Epithelial cell of prostate (primary cell): ENCODE measurements at regions not wholly inside any gene's neighbourhood (a gene's known extent, or its start where the extent isn't known, plus 50 kb on each side); places are given as distances from the start of the nearest gene placed in this dataset.
"Not testable (repeated sequence)": the region's sequence is repeated elsewhere in the genome, so short reads cannot be mapped to it uniquely, and the experiment has no call there.

Source experiments
- DNase-seq: peaks from one replicate; pipeline ENCODE4 v3.0.0-alpha.2; 2011; ENCODE audit warnings: low read depth, low spot score
- H3K27ac ChIP-seq: fragments of 450-650 bp; 2 replicates; pipeline ENCODE4 v1.5.1; 2017; ENCODE audit warnings: mild to moderate bottlenecking

DNA sequence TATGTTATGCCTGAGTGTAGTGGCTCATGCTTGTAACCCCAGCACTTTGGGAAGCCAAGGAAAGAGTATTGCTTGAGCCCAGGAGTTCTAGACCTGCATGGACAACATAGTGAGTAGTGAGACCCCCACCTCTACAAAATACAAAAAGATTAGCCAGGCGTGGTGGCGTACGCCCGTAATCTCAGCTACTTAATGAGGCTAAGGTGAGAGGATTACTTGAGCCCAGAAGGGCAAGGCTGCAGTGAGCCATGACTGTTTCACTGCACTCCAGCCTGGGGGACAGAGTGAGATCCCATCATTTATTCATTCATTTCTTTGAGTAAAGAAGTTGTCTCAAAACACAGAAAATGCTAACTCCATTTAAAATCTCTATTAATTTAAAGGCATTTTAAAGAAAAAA lies 1061.6 kb downstream of the JRKL start:
- no peak for DNase-seq
- no peak overlapping the region for H3K27ac ChIP-seq

- no peak for DNase-seq
- H3K27ac ChIP-seq, result no peak overlapping the region
Measured at GRCh38 chr11:97454988-97455387, 1065.2 kb downstream of the JRKL start.

DNA sequence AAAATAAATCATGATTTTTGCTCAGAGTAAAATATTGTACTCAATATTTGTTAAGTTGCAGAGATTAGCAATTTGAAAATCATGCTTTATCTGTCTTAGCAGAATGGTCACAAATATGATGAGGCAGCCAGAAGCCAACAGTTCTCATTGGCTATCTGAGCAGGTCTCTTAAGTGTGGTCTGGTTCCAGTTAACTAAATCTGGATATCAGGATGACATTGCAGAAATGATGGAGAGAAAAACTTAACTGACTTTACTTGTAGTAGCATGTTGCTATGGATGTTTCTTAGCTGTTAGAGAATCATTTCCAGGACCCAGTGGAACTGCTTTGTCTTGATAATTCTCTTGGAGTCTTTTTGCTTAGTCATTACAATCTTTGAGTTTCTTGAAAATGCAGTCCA lies 1070.3 kb downstream of the JRKL start:
- DNase-seq, result no peak
- no peak overlapping the region for H3K27ac ChIP-seq

- DNase-seq, result no peak
Measured at GRCh38 chr11:97461044-97461880, 1071.4 kb downstream of the JRKL start.

GRCh38 chr11:97461934-97462333 lies 1072.1 kb downstream of the JRKL start:
- no peak overlapping the region for H3K27ac ChIP-seq
- no peak for DNase-seq

More at GRCh38 chr11:97461044-97461880, 1071.4 kb downstream of the JRKL start:
- H3K27ac ChIP-seq, result no peak overlapping the region

DNA sequence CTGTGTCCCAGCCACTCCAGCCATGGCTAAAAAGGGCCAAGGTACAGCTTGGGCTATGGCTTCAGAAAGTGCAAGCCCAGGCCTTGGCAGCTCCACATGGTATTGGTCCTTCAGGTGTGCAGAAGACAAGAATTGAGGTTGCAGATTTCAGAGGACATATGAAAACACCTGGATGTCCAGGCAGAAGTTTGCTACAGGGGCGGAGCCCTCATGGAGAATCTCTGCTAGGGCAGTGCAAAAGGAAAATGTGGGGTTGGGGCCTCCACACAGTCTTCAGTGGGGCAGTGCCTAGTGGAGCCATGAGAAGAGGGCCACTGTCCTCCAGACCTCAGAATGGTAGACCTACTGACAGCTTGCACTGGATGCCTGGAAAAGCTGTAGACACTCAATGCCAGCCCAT lies 1074.1 kb downstream of the JRKL start:
- DNase-seq, result no peak
- H3K27ac ChIP-seq, result no peak overlapping the region

DNA sequence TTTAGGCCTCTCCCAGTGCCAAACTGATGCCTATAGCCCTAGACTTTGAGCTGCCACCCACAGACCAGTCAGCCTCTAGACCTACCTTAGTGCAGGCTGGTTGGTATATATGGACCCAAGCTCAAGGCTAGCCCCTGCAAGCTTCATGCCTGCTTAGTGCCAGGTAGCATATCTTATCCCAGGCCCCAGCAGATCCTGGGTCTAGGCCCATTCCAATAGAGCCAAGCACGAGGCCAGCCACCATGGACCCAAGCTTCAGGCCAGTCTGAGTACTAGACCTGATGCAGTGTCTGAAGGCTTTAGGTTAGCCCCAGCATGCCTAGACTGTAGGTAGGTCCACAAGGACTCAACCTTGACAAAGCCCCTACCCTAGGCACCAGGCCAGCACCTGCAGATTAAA lies 1081.7 kb downstream of the JRKL start:
- H3K27ac ChIP-seq, result no peak overlapping the region
- no peak for DNase-seq

- DNase-seq, result no peak
- H3K27ac ChIP-seq, result no peak overlapping the region
Measured at GRCh38 chr11:97487387-97487786, 1097.6 kb downstream of the JRKL start.

DNA sequence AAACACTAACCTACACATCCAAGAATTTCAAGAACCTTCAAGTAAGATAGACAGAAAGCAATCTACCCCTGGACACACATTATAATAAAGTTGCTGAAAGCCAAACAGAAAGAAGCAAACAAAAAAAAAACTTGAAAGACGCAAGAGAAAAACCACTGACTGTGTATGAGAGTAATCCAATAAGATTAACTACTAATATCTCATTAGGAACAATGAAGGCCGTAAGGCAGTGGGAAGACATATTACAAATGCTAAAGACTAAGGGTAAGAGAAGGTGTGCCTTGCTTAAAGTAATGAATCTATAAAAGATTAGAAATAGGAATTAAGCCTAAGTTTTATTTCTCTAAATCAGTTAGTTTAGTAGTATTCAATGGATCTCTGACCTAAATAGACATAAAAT lies 1109.1 kb downstream of the JRKL start:
- DNase-seq, result no peak

DNA sequence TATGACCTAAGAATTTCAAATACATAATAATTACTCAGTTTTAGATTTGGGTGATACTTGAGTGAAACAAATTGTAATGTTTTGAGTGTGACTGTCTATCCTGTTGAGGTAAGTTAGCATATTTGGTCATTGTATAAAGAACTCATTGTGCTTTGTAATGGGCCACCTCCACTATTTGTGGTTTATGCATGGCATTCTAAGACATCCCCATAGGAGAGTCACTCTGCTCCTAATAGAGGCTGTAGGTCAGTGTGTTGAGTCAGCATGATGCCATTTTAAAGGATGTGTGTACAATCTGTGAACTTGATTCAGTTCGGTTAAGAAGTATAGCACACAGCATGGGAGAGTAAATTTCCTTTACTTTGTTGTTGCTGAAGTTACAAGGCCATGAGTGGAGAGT lies 1112.4 kb downstream of the JRKL start:
- H3K27ac ChIP-seq, result no peak overlapping the region
- DNase-seq, result no peak

More for the DNA sequence above, 1109.1 kb downstream of the JRKL start:
- no peak overlapping the region for H3K27ac ChIP-seq

GRCh38 chr11:97506076-97506759 lies 1116.4 kb downstream of the JRKL start:
- no peak overlapping the region for H3K27ac ChIP-seq
- DNase-seq, result no peak

- DNase-seq, result no peak
- H3K27ac ChIP-seq, result no peak overlapping the region
Measured at GRCh38 chr11:97514446-97514845, 1124.6 kb downstream of the JRKL start.

DNA sequence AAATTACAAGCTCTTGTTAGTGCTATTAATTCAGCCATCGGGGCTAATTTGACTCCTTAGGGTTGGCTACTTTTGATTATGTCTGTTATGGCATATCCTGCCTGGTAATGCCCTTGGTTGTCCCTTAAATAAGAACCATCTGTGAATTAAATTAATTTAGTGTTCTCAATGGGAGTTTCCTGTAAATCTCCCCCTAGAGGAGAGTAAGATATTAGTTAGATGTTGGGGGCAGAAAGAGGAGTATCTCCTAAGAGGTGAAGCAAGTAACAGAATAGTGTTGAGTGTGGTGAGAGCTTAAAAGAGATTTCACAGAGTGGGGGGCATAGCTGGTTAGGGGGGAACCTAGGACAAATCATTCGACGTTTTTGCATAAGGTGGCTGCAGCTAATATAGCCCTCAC lies 1126.9 kb downstream of the JRKL start:
- no peak overlapping the region for H3K27ac ChIP-seq
- DNase-seq, result no peak

- no peak overlapping the region for H3K27ac ChIP-seq
- DNase-seq, result no peak
Measured at GRCh38 chr11:97525273-97525672, 1135.5 kb downstream of the JRKL start.

DNA sequence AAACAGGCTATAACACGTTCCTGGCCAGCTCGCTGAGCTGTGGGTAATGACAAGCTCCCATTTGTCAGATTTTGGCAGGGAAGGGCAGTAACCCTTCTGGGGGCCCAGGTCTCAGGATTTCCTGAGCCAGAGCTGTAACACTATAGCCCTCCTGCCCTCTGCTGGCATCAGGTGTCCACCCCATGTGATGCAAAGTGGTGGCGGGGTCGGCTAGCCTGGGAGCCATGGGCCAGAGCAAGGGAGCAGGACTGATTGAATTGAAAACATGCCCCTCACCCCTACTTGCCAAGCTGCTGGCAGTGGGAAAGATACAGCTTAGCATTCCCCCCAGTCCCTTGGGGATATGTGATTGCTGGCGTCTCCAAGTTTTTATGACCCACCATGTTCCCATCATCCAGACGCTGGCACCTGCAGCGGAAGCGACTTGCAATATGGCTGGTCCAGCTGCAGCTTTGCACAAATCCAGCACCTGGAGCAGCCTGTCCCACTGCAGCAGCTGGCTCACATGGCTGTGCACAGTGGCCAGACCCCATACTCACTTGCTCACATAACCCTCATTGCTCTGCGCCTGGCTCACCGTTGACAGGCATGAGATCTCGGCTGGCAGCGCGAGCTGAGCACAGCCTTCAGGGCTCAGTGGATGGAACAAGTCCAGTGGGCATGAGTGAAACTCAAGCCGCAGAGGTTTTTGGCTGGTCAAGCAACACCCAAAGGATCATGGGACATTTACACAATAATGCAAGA lies 1147.8 kb downstream of the JRKL start:
- no peak for DNase-seq
- no peak overlapping the region for H3K27ac ChIP-seq

DNA sequence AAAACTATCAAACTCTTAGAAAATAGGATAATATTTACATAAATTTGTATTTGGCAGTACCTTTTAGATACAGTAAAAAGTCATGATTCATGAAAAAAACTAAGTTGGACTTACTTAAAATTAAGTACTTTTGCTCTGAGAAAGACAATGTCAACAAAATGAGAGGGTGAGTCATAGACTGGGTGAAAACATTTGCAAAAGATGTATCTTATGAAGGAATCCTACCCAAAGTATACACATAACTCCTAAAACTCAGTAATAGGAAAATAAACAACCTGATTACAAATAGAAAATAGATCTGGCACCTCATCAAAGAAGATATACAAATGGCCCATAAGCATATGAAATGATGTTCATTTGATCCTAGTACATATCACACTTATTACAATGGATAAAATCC lies 1154.6 kb downstream of the JRKL start:
- no peak for DNase-seq
- H3K27ac ChIP-seq, result no peak overlapping the region

- no peak overlapping the region for H3K27ac ChIP-seq
Measured at GRCh38 chr11:97548280-97548679, 1158.5 kb downstream of the JRKL start.

GRCh38 chr11:97557399-97557798 lies 1167.6 kb downstream of the JRKL start:
- DNase-seq, result no peak
- H3K27ac ChIP-seq, result no peak overlapping the region

More at GRCh38 chr11:97548280-97548679, 1158.5 kb downstream of the JRKL start:
- DNase-seq, result no peak

GRCh38 chr11:97567801-97568200 lies 1178.0 kb downstream of the JRKL start:
- no peak for DNase-seq
- no peak overlapping the region for H3K27ac ChIP-seq

GRCh38 chr11:97570636-97571035 lies 1180.8 kb downstream of the JRKL start:
- DNase-seq, result no peak
- H3K27ac ChIP-seq, result no peak overlapping the region

GRCh38 chr11:97573771-97574170 lies 1184.0 kb downstream of the JRKL start:
- not testable (repeated sequence) for DNase-seq, H3K27ac ChIP-seq
